GM23338 (cell line): ENCODE measurements at regions not wholly inside any gene's neighbourhood (a gene's known extent, or its start where the extent isn't known, plus 50 kb on each side); places are given as distances from the start of the nearest gene placed in this dataset.

Source experiments
- JUNB ChIP-seq: IDR thresholded peaks from one replicate; pipeline ENCODE4 v1.6.1; 2016; ENCODE audit warnings: antibody characterized with exemption; ENCODE audit not compliant: unreplicated experiment
- POLR2AphosphoS5 ChIP-seq: IDR thresholded peaks from 2 replicates; pipeline ENCODE4 v1.6.1; 2016; ENCODE audit warnings: antibody characterized with exemption, low read depth
- TF ChIP-seq, protein P1 (sequence below), 2 experiments: fragments of 200-600 bp in 1 of 2; sonication (generic) in 1 of 2; conservative IDR thresholded peaks; 2 replicates each; pipeline versions ENCODE4 v1.5.1 to v1.6.1; 2016 to 2017; ENCODE audit warnings: antibody characterized with exemption in 2 of 2, low read depth in 2 of 2, mild to moderate bottlenecking in 2 of 2, moderate library complexity in 1 of 2

DNA sequence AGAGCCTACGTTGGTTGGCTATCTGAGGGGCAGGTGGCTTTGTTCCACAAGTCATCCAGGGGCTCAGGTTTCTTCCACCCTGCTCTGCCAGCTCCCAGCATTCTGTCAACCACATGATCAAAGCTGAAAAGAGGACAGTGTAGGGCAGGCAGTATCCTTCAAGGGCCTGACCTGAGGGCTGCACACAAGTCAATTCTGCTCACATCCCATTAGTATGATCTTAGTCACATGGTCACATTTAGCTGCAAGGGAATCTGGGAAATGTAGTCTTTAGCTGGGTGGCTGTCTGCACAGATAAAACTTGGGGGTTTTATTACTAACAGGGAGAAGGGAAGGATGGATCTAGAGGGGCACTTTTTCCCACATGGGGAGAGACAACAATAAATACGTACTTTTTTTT lies 97.3 kb downstream of the SALL1 start:
- TF ChIP-seq, protein P1, sequence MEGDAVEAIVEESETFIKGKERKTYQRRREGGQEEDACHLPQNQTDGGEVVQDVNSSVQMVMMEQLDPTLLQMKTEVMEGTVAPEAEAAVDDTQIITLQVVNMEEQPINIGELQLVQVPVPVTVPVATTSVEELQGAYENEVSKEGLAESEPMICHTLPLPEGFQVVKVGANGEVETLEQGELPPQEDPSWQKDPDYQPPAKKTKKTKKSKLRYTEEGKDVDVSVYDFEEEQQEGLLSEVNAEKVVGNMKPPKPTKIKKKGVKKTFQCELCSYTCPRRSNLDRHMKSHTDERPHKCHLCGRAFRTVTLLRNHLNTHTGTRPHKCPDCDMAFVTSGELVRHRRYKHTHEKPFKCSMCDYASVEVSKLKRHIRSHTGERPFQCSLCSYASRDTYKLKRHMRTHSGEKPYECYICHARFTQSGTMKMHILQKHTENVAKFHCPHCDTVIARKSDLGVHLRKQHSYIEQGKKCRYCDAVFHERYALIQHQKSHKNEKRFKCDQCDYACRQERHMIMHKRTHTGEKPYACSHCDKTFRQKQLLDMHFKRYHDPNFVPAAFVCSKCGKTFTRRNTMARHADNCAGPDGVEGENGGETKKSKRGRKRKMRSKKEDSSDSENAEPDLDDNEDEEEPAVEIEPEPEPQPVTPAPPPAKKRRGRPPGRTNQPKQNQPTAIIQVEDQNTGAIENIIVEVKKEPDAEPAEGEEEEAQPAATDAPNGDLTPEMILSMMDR (conservative IDR thresholded peaks at IDR 0.05; ENCODE audit: low read depth in 2 of 2) = no peak
- no peak for TF ChIP-seq JUNB
- TF ChIP-seq POLR2AphosphoS5 = no peak
